ENCODE measurements at regions not wholly inside any gene's neighbourhood (a gene's known extent, or its start where the extent isn't known, plus 50 kb on each side); places are given as distances from the start of the nearest gene placed in this dataset.

GRCh38 chr11:22430141-22430541, 92.0 kb downstream of the SLC17A6 start:
- TF ChIP-seq ARNT (IDR thresholded peaks at IDR 0.05) (no peak), BHLHE40 (IDR thresholded peaks at IDR 0.05; ENCODE audit: borderline replicate concordance) (no peak), HDGF (IDR thresholded peaks at IDR 0.05; ENCODE audit: borderline replicate concordance) (no peak), FOXM1 (IDR thresholded peaks at IDR 0.05; ENCODE audit: borderline replicate concordance) (no peak), SP1 (IDR thresholded peaks at IDR 0.05) (no peak), FOXA1 (IDR thresholded peaks at IDR 0.05) (no peak), SUZ12 (IDR thresholded peaks at IDR 0.05) (no peak), NFRKB (IDR thresholded peaks at IDR 0.05) (no peak), TARDBP (IDR thresholded peaks at IDR 0.05) (no peak)
- TF ChIP-seq, protein P1, sequence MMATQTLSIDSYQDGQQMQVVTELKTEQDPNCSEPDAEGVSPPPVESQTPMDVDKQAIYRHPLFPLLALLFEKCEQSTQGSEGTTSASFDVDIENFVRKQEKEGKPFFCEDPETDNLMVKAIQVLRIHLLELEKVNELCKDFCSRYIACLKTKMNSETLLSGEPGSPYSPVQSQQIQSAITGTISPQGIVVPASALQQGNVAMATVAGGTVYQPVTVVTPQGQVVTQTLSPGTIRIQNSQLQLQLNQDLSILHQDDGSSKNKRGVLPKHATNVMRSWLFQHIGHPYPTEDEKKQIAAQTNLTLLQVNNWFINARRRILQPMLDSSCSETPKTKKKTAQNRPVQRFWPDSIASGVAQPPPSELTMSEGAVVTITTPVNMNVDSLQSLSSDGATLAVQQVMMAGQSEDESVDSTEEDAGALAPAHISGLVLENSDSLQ (IDR thresholded peaks at IDR 0.05): no peak

Data from HEK293T (cell line).